Peyer's patch (tissue), 4 donors: ENCODE measurements at regions not wholly inside any gene's neighbourhood (a gene's known extent, or its start where the extent isn't known, plus 50 kb on each side); places are given as distances from the start of the nearest gene placed in this dataset.

Experiments
- DNase-seq, 3 donors: peaks; one replicate each; pipeline ENCODE4 v3.0.0-alpha.2; 2017 to 2019
- H3K27ac ChIP-seq, 4 donors: fragments of 200-600 bp; sonication (generic); one replicate each; pipeline ENCODE4 v1.5.1; 2016 to 2019
- H3K27me3 ChIP-seq, 2 donors: fragments of 200-600 bp; sonication (generic); one replicate each; pipeline ENCODE4 v1.5.1; 2019
- H3K36me3 ChIP-seq, 3 donors: fragments of 200-600 bp; sonication (generic); one replicate each; pipeline ENCODE4 v1.5.1; 2016 to 2019
- H3K4me1 ChIP-seq, 4 donors: fragments of 200-600 bp; sonication (generic); one replicate each; pipeline ENCODE4 v1.5.1; 2016 to 2019
- H3K4me3 ChIP-seq, 4 donors: fragments of 200-600 bp; sonication (generic); 1 replicate in 3 of 4; 2 replicates in 1 of 4; pipeline ENCODE4 v1.5.1; 2016 to 2019; ENCODE audit warnings: mild to moderate bottlenecking in 1 of 4
- H3K9me3 ChIP-seq, 4 donors: fragments of 200-600 bp; sonication (generic); one replicate each; pipeline ENCODE4 v1.5.1; 2016 to 2019; ENCODE audit warnings: mild to moderate bottlenecking in 1 of 4
- CTCF ChIP-seq, 6 experiments: fragments of 450-650 bp in 4 of 6; fragments of 200-600 bp in 2 of 6; sonication (generic) in 1 of 6; IDR thresholded peaks; one replicate each; pipeline ENCODE4 v1.5.1; 2017 to 2019; ENCODE audit warnings: antibody characterized with exemption in 6 of 6, mild to moderate bottlenecking in 3 of 6, moderate library complexity in 1 of 6
- POLR2A ChIP-seq, 2 donors: fragments of 450-650 bp; IDR thresholded peaks; one replicate each; pipeline ENCODE4 v1.5.1; 2017; ENCODE audit warnings: antibody characterized with exemption in 2 of 2, mild to moderate bottlenecking in 2 of 2, moderate library complexity in 2 of 2

- Histone ChIP-seq H3K27me3 (no peaks in the 10 kb centered on the region), H3K27ac (no peak overlapping the region), H3K36me3 (no peaks in the 10 kb centered on the region), H3K9me3 (no peaks in the 10 kb centered on the region), H3K4me1 (no peaks in the 10 kb centered on the region), H3K4me3 (no peak overlapping the region)
- TF ChIP-seq POLR2A (IDR thresholded peaks at IDR 0.05) (no peak), CTCF (IDR thresholded peaks at IDR 0.05) (no peak)
- DNase-seq: no peak
Measured at GRCh38 chr5:99995407-99995806, 539.8 kb upstream of the FAM174A start.

- DNase-seq: no peak
Measured at GRCh38 chr5:99973779-99974178, 561.4 kb upstream of the FAM174A start.

GRCh38 chr5:99955962-99956361 lies 579.2 kb upstream of the FAM174A start:
- TF ChIP-seq CTCF (IDR thresholded peaks at IDR 0.05) (no peak), POLR2A (IDR thresholded peaks at IDR 0.05) (no peak)
- no peaks in the 10 kb centered on the region for H3K36me3 ChIP-seq
- H3K4me3 ChIP-seq: no peak overlapping the region
- no peaks in the 10 kb centered on the region for H3K4me1 ChIP-seq
- H3K9me3 ChIP-seq: no peaks in the 10 kb centered on the region
- no peak overlapping the region for H3K27ac ChIP-seq
- DNase-seq: peak in 1 of 3 donors; percentile 43
- H3K27me3 ChIP-seq: no peaks in the 10 kb centered on the region

More at GRCh38 chr5:99973779-99974178, 561.4 kb upstream of the FAM174A start:
- Histone ChIP-seq H3K4me1 (no peaks in the 10 kb centered on the region), H3K4me3 (no peak overlapping the region), H3K36me3 (no peaks in the 10 kb centered on the region), H3K27me3 (no peaks in the 10 kb centered on the region), H3K27ac (no peak overlapping the region), H3K9me3 (no peaks in the 10 kb centered on the region)
- TF ChIP-seq POLR2A (IDR thresholded peaks at IDR 0.05) (no peak), CTCF (IDR thresholded peaks at IDR 0.05) (no peak)

GRCh38 chr5:99955006-99955405 lies 580.2 kb upstream of the FAM174A start:
- no peak overlapping the region for H3K27ac ChIP-seq
- no peak for DNase-seq
- H3K4me3 ChIP-seq: no peak overlapping the region
- TF ChIP-seq CTCF (IDR thresholded peaks at IDR 0.05) (no peak), POLR2A (IDR thresholded peaks at IDR 0.05) (no peak)
- H3K9me3 ChIP-seq: no peaks in the 10 kb centered on the region
- H3K27me3 ChIP-seq: no peaks in the 10 kb centered on the region
- no peaks in the 10 kb centered on the region for H3K36me3 ChIP-seq
- H3K4me1 ChIP-seq: no peaks in the 10 kb centered on the region

- no peak for DNase-seq
- no peaks in the 10 kb centered on the region for H3K9me3 ChIP-seq
- H3K4me1 ChIP-seq: no peaks in the 10 kb centered on the region
- TF ChIP-seq POLR2A (IDR thresholded peaks at IDR 0.05): no peak
- no peak for TF ChIP-seq CTCF (IDR thresholded peaks at IDR 0.05)
- no peaks in the 10 kb centered on the region for H3K36me3 ChIP-seq
- H3K27me3 ChIP-seq: no peaks in the 10 kb centered on the region
- H3K27ac ChIP-seq: no peak overlapping the region
- no peak overlapping the region for H3K4me3 ChIP-seq
Measured at GRCh38 chr5:99949969-99950524, 585.1 kb upstream of the FAM174A start.

- H3K4me1 ChIP-seq: no peaks in the 10 kb centered on the region
- no peaks in the 10 kb centered on the region for H3K27me3 ChIP-seq
- H3K9me3 ChIP-seq: no peaks in the 10 kb centered on the region
- no peaks in the 10 kb centered on the region for H3K36me3 ChIP-seq
- no peak for DNase-seq
- H3K4me3 ChIP-seq: no peak overlapping the region
- TF ChIP-seq POLR2A (IDR thresholded peaks at IDR 0.05) (no peak), CTCF (IDR thresholded peaks at IDR 0.05) (no peak)
- H3K27ac ChIP-seq: no peak overlapping the region
Measured at GRCh38 chr5:99949361-99949760, 585.8 kb upstream of the FAM174A start.
